HG03439 (cell line): ENCODE measurements at regions not wholly inside any gene's neighbourhood (a gene's known extent, or its start where the extent isn't known, plus 50 kb on each side); places are given as distances from the start of the nearest gene placed in this dataset.

ENCODE experiments used
- ATAC-seq: cut with Tn5 transposase; IDR thresholded peaks from one replicate; pipeline ENCODE4 v1.9.1; 2021; ENCODE audit warnings: mild to moderate bottlenecking, moderate library complexity; ENCODE audit not compliant: unreplicated experiment

- no peak for ATAC-seq
Measured at GRCh38 chr14:71201840-71202239, 294.6 kb downstream of the PCNX1 start.

- ATAC-seq = no peak
Measured at GRCh38 chr14:71202881-71203280, 295.6 kb downstream of the PCNX1 start.

- no peak for ATAC-seq
Measured at GRCh38 chr14:71203306-71203705, 296.0 kb downstream of the PCNX1 start.

GRCh38 chr14:71204231-71204630, 297.0 kb downstream of the PCNX1 start:
- ATAC-seq = no peak

DNA sequence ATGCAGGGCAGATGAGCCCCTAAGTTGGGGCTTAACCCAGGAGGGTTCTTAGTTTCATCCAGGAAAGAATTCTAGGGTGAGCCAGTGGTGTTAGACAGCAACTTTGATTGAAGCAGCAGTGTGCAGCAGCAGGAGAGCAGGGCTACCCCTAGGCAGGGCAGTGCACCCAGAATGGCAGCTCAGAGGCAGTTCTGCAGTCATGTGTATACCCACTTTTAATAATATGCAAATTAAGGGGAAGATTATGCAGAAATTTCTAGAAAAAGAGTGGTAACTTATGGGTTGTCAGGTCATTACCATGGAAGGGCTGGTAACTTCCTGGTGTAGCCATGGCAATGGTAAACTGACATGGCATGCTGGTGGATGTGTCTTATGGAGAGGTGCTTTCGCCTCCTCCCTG, 297.5 kb downstream of the PCNX1 start:
- no peak for ATAC-seq

GRCh38 chr14:71206123-71206522, 298.9 kb downstream of the PCNX1 start:
- ATAC-seq = no peak

DNA sequence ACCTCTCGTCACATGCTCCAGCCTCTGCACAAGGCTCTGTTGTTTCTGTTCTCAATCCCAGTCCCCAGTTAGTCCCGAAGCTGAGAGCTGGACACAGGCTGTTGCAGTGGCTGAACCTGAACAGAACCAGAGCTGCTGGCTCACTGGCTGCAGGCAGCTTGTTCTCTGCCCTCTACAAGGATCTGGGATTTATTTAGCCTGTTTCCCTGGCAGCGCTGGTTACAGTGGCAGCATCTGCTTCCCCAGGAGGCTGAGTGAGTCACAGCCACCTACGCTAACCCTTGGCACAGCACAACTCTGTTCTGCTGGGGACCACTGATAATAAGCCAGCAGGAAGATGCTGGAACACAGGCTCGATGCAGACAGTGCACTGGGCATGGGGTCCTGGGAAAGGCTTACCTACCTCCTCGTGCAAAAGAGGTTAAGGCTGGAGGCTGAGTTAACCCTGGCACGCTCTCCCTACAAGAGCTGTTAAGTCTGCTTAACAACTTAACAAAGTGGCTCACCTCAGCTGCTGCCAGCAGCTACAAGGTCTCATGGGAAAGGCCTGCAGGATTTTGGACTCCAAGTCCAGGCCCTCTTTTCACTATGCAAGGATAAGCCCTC, 299.6 kb downstream of the PCNX1 start:
- ATAC-seq = no peak

DNA sequence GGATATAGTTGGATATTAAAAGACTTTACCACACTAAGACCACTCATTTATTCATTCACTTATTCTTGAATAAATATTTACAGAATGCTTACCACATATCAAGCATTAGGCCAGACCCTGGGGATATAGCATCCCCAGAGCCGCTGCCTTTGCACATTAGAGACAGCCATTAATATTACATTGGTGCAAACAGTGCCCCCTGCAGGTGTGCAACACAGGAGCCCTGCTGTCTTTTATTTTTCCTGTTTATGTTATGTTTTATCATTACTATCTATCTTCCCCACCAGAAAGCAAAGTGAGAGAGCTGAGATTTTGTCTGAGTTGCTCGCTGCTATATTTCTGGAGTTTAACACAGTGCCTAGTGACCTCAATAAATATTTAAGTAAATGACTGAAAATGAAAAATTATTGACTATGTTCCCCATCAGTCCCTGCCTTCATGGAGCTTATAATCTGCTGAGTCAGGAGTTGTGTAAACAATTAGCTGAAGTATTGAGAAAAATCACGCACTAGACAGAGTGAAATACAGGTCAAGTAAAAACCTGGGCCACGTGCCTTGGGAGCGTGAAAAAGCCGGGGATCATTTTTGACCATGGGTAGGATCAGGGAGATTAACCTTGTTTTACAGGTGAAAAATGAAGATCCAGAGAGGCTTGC, 301.6 kb downstream of the PCNX1 start:
- ATAC-seq = no peak

GRCh38 chr14:71209888-71210287, 302.6 kb downstream of the PCNX1 start:
- ATAC-seq = no peak

DNA sequence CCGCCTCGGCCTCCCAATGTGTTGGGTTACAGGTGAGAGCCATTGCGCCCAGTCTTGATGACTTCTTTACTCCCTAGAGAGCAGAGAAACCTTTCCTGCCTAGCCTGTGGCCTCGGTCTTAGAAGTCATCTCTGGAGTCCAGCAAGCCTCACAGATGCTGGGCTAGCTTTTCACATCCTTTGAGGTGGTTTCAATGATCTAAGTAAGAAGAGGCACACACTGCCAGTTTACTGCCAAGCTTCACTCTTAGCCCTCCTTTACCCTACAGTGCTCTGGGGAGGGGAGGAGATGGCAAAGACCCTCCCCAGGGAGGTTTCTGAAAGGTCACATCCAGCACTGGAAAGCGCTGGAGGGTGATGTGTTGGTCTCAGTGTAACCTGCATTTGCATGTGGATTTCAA, 304.8 kb downstream of the PCNX1 start:
- no peak for ATAC-seq

DNA sequence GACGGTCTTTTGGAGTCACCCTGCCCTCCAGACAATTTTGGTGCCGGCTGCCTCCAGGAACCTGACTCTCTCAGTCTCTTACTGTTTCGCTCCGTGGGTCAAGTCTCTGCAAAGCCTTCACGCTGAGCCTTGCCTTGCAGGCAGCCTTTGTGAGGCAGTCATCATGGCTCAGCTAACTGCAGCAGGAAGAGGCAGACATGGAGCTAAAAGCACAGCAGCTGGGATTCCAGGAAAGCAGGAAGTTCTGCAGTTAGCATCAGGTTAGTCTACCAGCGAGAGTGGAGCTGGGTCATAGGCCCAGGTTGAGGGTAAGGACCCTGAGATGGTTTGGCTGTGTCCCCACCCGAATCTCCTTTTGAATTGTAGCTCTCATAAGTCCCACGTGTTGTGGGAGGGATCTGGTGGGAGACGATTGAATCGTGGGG, 305.4 kb downstream of the PCNX1 start:
- ATAC-seq = no peak

DNA sequence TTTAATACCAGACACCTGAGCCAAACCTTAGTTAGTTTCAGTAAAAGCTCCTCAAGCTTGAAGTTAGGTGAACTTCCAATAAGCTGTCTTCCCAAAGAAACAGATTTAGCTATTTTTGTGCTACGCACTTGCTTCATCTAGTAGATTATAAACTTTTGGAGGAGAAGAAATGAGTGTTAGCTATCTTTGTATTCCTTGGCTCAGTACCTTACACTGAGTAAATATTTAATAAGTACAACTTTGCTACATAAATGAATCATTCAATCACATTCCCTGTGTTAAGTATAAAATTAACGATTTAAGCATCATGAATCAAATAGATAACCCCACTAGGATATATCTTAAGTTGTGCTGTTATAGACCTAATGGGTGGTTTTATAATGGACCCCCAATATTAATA, 307.0 kb downstream of the PCNX1 start:
- no peak for ATAC-seq

DNA sequence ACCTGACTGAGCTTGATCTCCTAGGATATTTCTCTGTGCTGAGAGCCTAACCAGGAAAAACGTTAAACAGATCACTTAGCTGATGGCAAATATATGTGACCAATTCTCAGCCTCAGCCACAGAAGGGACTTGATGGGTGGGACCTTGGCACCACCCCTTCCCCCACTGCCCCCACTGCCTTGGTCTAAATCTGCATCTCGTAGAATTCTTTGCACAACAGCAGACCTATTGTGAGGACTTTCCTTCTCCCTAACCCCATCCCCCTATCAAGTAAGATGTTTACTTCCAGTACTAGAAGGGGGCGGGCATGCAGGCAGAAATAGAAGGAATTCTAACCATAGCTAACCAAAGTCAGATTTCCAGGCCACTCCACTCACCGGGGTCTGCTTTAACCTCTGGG, 313.2 kb downstream of the PCNX1 start:
- no peak for ATAC-seq

DNA sequence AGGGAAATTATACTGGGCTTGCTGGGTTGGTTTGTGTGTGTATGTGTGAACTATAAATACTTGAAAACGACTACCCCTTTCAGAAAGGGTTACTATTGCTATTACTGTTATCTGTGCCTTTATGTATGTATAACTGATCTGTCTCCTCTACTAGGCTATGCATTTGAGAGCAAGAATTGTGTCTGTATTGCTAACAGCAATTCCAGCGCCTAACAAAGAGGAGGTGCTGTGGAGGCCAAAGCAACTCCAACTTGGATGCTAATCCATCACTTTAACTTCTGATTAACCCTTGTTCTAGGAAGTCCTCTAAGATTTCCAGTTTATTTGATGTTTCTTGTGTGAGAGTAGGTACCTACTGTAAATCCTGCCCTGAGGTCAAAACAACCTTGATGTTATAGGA, 313.9 kb downstream of the PCNX1 start:
- ATAC-seq = no peak

GRCh38 chr14:71225113-71225512, 317.9 kb downstream of the PCNX1 start:
- ATAC-seq = no peak

GRCh38 chr14:71228711-71229110, 321.5 kb downstream of the PCNX1 start:
- no peak for ATAC-seq

DNA sequence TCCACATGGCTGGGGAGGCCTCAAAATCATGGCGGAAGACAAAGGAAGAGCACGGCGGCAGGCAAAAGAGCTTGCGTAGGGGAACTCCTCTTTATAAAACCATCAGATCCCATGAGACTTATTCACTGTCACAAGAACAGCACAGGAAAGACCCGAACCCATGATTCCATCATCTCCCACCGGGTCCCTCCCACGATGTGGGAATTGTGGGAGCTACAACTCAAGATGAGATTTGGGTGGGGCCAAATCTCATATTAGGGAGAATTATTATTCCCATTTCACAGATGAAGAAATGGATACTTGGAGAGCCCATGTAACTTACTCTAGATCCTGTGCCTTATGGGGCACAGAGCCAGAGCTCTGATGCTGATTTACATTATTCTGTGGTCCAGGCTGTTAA, 322.6 kb downstream of the PCNX1 start:
- ATAC-seq = no peak

- ATAC-seq = no peak
Measured at GRCh38 chr14:71230897-71231296, 323.6 kb downstream of the PCNX1 start.

DNA sequence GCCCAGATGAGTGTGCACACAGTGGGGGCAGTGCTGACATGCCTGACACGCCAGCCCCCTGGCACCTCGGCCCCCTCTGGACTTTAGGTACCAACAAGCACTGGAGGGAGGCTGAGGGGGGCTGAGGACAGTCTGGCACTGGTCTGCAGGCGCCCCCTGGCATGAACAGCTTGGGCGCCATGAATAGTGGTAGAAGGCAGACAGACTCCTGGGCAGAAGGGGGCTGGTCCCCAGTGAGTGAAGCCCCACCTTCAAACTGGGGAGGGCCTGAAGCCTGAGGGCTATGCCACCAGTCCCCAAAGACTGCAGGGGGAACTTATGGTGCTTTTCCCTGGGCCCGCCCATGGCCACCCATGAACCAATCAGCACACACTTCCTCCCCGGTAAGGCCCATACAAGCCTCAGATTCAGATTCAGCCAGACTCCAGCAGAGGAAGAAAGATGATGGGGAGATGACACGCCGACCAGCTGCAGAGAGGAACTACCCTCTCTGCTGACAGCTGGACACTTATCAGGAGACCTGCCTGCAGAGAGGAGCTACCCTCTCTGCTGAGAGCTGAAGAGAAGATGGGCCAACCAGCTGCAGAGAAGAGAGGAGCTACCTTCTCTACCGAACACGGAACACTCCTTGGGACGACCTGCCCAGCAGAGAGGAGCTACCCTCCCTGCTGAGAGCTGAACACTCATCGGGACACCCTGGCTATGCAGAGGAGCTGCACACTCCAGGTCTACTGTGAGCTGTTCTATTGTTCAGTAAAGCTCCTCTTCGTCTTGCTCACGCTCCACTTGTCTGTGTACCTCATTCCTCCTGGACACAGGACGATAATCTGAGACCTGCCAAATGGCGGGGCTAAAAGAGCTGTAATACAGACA, 324.5 kb downstream of the PCNX1 start:
- ATAC-seq = no peak

DNA sequence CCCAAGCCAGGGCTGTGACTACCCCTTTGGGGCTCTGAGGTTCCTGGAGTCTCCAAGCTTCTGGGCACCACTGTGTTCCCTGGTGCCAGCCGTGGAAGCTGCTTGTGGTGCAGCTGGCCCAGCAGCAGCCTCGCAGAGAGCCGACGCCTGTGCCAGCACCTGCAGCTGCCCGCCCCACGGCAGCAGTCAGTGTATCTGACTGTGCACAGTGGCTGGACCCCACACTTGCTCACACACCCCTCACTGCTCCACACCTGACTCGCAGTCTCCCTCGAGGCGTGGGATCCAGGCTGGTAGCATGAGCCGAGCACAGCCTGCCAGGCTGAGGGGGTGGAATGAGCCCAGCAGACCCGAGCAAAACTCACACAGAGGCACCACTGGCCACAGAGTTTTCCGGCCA, 325.2 kb downstream of the PCNX1 start:
- ATAC-seq = no peak

GRCh38 chr14:71235875-71236274, 328.6 kb downstream of the PCNX1 start:
- ATAC-seq = no peak

GRCh38 chr14:71236487-71236886, 329.2 kb downstream of the PCNX1 start:
- ATAC-seq = no peak
